Astrocyte (in vitro differentiated cells and primary cell): ENCODE measurements at regions not wholly inside any gene's neighbourhood (a gene's known extent, or its start where the extent isn't known, plus 50 kb on each side); places are given as distances from the start of the nearest gene placed in this dataset.
A peak's percentile ranks its signal among the peaks of the same experiment; 100 is the strongest.
"Not testable (repeated sequence)": the region's sequence is repeated elsewhere in the genome, so short reads cannot be mapped to it uniquely, and the experiment has no call there.

Experiments used
- DNase-seq: peaks from one replicate; pipeline ENCODE4 v3.0.0-alpha.2; 2010; ENCODE audit warnings: low read depth
- FAIRE-seq: peaks from 2 replicates; lab custom pipeline; 2011; peaks lifted over from hg19 to GRCh38; lab: Jason Lieb, UNC
- H2AFZ ChIP-seq: 2 replicates; pipeline ENCODE4 v1.6.0; 2012; ENCODE audit warnings: low read depth, low read length, inconsistent platforms
- H3K27ac ChIP-seq: 2 replicates; pipeline ENCODE4 v1.5.1; 2011; ENCODE audit warnings: low read depth, low read length, inconsistent platforms
- H3K27me3 ChIP-seq: 2 replicates; pipeline ENCODE4 v1.6.0; 2011; ENCODE audit warnings: low read length, inconsistent platforms; ENCODE audit not compliant: insufficient read depth
- H3K36me3 ChIP-seq: 2 replicates; pipeline ENCODE4 v1.5.1; 2011; ENCODE audit warnings: low read length, inconsistent platforms; ENCODE audit not compliant: insufficient read depth
- H3K4me1 ChIP-seq: 2 replicates; pipeline ENCODE4 v1.5.1; 2011; ENCODE audit warnings: low read length, inconsistent platforms; ENCODE audit not compliant: insufficient read depth
- H3K4me2 ChIP-seq: 2 replicates; pipeline ENCODE4 v1.6.0; 2012; ENCODE audit warnings: low read length, inconsistent platforms
- H3K4me3 ChIP-seq: 2 replicates; pipeline ENCODE4 v1.5.1; 2011; ENCODE audit warnings: low read depth, mild to moderate bottlenecking, low read length, inconsistent platforms; ENCODE audit not compliant: insufficient read depth
- H3K79me2 ChIP-seq: 2 replicates; pipeline ENCODE4 v1.6.0; 2012; ENCODE audit warnings: mild to moderate bottlenecking, low read length, inconsistent platforms; ENCODE audit not compliant: insufficient read depth
- H3K9ac ChIP-seq: 2 replicates; pipeline ENCODE4 v1.6.0; 2012; ENCODE audit warnings: mild to moderate bottlenecking, low read length, inconsistent platforms
- H3K9me3 ChIP-seq: 2 replicates; pipeline ENCODE4 v1.5.1; 2012; ENCODE audit warnings: low read depth, mild to moderate bottlenecking, low read length, inconsistent platforms; ENCODE audit not compliant: insufficient read depth
- H4K20me1 ChIP-seq: 2 replicates; pipeline ENCODE4 v1.6.0; 2012; ENCODE audit warnings: low read length, inconsistent platforms; ENCODE audit not compliant: insufficient read depth
- H3K27ac Mint-ChIP-seq: one replicate; pipeline ENCODE4 v1.8.0; 2021; ENCODE audit warnings: mild to moderate bottlenecking, mixed read lengths; ENCODE audit not compliant: unreplicated experiment
- H3K27me3 Mint-ChIP-seq: one replicate; pipeline ENCODE4 v1.8.0; 2021; ENCODE audit warnings: low read depth, mixed read lengths; ENCODE audit not compliant: unreplicated experiment
- H3K36me3 Mint-ChIP-seq: one replicate; pipeline ENCODE4 v1.8.0; 2021; ENCODE audit warnings: low read depth, mixed read lengths; ENCODE audit not compliant: unreplicated experiment
- H3K4me1 Mint-ChIP-seq: one replicate; pipeline ENCODE4 v1.8.0; 2021; ENCODE audit warnings: low read depth, mixed read lengths; ENCODE audit not compliant: unreplicated experiment
- H3K4me3 Mint-ChIP-seq: one replicate; pipeline ENCODE4 v1.8.0; 2021; ENCODE audit warnings: mild to moderate bottlenecking, moderate library complexity, mixed read lengths; ENCODE audit not compliant: unreplicated experiment
- H3K9me3 Mint-ChIP-seq: one replicate; pipeline ENCODE4 v1.8.0; 2021; ENCODE audit warnings: mild to moderate bottlenecking, mixed read lengths; ENCODE audit not compliant: unreplicated experiment
- EZH2 ChIP-seq: IDR thresholded peaks from 2 replicates; pipeline ENCODE4 v1.6.1; 2012; ENCODE audit warnings: mild to moderate bottlenecking, low read length, inconsistent platforms; ENCODE audit not compliant: insufficient read depth
- TF ChIP-seq, protein P1 (sequence below): IDR thresholded peaks from 2 replicates; pipeline ENCODE4 v1.5.1; 2011; ENCODE audit warnings: low read depth, mild to moderate bottlenecking, inconsistent platforms, low read length, moderate library complexity; ENCODE audit not compliant: insufficient read depth

DNA sequence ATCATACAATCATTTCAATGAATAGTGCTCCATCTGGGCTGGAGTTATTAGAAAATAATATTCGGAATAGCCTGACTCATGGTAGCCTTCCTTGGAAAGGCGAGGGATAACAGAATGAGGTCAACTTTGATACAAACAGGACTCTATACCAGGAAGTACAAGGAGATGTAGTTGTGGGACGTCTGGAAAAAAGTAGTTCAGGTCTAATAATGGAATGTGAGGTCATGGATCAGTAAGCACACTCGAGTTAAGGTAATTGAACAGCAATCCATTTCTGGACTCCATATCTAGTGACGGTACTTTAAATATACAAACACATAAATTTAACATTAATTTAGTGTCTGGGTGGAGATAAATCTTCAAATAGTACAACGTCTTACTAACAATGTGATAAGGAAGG, 1204.0 kb upstream of the ADGRB3 start:
- Mint-ChIP-seq H3K36me3 (no peaks in the 10 kb centered on the region), H3K4me1 (no peaks in the 10 kb centered on the region), H3K9me3 (no peaks in the 10 kb centered on the region), H3K4me3 (no peak overlapping the region), H3K27me3 (no peaks in the 10 kb centered on the region), H3K27ac (no peak overlapping the region)
- no peaks in the 10 kb centered on the region for H3K36me3 ChIP-seq
- no peaks in the 10 kb centered on the region for H3K4me1 ChIP-seq
- H3K9me3 ChIP-seq = no peaks in the 10 kb centered on the region
- H2AFZ ChIP-seq = no peak overlapping the region
- no peak overlapping the region for H3K4me2 ChIP-seq
- H3K4me3 ChIP-seq = no peak overlapping the region
- no peaks in the 10 kb centered on the region for H3K27me3 ChIP-seq
- H3K79me2 ChIP-seq = no peaks in the 10 kb centered on the region
- TF ChIP-seq, protein P1, sequence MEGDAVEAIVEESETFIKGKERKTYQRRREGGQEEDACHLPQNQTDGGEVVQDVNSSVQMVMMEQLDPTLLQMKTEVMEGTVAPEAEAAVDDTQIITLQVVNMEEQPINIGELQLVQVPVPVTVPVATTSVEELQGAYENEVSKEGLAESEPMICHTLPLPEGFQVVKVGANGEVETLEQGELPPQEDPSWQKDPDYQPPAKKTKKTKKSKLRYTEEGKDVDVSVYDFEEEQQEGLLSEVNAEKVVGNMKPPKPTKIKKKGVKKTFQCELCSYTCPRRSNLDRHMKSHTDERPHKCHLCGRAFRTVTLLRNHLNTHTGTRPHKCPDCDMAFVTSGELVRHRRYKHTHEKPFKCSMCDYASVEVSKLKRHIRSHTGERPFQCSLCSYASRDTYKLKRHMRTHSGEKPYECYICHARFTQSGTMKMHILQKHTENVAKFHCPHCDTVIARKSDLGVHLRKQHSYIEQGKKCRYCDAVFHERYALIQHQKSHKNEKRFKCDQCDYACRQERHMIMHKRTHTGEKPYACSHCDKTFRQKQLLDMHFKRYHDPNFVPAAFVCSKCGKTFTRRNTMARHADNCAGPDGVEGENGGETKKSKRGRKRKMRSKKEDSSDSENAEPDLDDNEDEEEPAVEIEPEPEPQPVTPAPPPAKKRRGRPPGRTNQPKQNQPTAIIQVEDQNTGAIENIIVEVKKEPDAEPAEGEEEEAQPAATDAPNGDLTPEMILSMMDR = no peak
- no peak for TF ChIP-seq EZH2
- DNase-seq = no peak
- no peak overlapping the region for H3K9ac ChIP-seq
- no peak for FAIRE-seq
- H3K27ac ChIP-seq = no peak overlapping the region
- H4K20me1 ChIP-seq = no peaks in the 10 kb centered on the region

DNA sequence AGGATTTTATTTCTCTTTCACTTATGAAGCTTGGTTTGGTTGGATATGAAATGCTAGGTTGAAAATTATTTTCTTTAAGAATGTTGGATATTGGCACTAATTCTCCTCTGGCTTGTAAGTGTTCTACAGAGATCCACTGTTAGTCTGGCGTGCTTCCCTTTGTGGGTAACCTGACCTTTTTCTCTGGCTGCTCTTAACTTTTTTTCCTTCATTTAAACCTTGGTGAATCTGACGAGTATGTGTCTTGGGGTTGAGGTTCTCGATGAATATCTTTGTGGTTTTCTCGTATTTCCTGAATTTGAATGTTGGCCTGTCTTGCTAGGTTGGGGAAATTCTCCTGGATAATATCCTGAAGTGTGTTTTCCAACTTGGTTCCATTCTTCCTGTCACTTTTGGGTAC, 1208.4 kb upstream of the ADGRB3 start:
- not testable (repeated sequence) for H3K36me3 Mint-ChIP-seq, H3K9me3 Mint-ChIP-seq, H4K20me1 ChIP-seq, H2AFZ ChIP-seq, H3K4me3 ChIP-seq, H3K36me3 ChIP-seq, H3K4me3 Mint-ChIP-seq, H3K79me2 ChIP-seq, H3K27ac ChIP-seq, FAIRE-seq, H3K9ac ChIP-seq, H3K27me3 Mint-ChIP-seq, H3K4me2 ChIP-seq, H3K27me3 ChIP-seq, H3K4me1 ChIP-seq, H3K9me3 ChIP-seq, H3K4me1 Mint-ChIP-seq, H3K27ac Mint-ChIP-seq
- DNase-seq = peak; percentile 1

DNA sequence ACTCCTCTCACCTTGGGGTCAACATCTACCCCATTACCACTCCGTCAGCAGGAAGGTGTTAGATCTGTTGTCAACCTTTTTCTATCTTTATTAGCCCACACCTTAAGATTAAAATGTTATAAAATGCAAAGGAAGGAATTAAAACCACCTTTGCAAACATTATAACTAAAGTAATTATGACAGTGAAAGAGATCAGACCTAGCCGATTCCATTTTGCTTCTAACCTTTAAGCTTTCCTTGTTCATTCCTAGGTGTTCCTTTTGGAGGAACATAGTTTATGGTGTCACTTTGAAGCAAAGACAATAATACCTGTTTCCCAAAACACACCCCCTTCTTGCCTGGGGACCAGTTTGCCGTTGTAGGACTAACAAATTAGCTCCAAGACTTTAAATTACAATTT, 1223.0 kb upstream of the ADGRB3 start:
- no peaks in the 10 kb centered on the region for H3K9me3 ChIP-seq
- H3K79me2 ChIP-seq = no peaks in the 10 kb centered on the region
- DNase-seq = no peak
- no peak overlapping the region for H3K9ac ChIP-seq
- H3K4me3 ChIP-seq = no peak overlapping the region
- no peaks in the 10 kb centered on the region for H3K36me3 ChIP-seq
- H4K20me1 ChIP-seq = no peaks in the 10 kb centered on the region
- Mint-ChIP-seq H3K4me1 (no peaks in the 10 kb centered on the region), H3K9me3 (no peaks in the 10 kb centered on the region), H3K27me3 (no peaks in the 10 kb centered on the region), H3K27ac (no peak overlapping the region), H3K36me3 (no peaks in the 10 kb centered on the region), H3K4me3 (no peak overlapping the region)
- no peak overlapping the region for H3K27ac ChIP-seq
- no peak for TF ChIP-seq EZH2
- TF ChIP-seq, protein P1 = no peak
- H3K4me2 ChIP-seq = no peak overlapping the region
- no peak for FAIRE-seq
- H3K27me3 ChIP-seq = no peaks in the 10 kb centered on the region
- no peak overlapping the region for H2AFZ ChIP-seq
- no peaks in the 10 kb centered on the region for H3K4me1 ChIP-seq
